ENCODE measurements at regions not wholly inside any gene's neighbourhood (a gene's known extent, or its start where the extent isn't known, plus 50 kb on each side); places are given as distances from the start of the nearest gene placed in this dataset.

DNA sequence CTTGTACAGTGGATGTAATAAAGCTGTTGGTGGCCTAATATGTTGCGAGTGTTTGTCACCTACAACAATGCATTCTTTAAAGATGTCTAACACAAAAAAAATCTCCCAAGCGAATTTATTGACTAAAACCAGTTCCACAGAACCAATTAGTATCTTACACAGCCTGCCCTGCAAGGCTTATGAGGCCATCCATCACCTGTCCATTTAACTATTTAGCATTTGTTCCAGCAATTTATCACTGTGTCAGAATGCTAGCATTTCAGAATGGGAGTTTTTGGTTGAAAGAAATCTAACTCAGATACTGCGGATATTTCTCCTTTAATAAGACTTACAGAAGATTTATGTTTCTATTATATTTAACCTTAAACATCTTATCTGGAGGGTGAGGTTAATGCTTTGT is 831.1 kb upstream of the PRMT6 start:
- TF ChIP-seq, protein P1, sequence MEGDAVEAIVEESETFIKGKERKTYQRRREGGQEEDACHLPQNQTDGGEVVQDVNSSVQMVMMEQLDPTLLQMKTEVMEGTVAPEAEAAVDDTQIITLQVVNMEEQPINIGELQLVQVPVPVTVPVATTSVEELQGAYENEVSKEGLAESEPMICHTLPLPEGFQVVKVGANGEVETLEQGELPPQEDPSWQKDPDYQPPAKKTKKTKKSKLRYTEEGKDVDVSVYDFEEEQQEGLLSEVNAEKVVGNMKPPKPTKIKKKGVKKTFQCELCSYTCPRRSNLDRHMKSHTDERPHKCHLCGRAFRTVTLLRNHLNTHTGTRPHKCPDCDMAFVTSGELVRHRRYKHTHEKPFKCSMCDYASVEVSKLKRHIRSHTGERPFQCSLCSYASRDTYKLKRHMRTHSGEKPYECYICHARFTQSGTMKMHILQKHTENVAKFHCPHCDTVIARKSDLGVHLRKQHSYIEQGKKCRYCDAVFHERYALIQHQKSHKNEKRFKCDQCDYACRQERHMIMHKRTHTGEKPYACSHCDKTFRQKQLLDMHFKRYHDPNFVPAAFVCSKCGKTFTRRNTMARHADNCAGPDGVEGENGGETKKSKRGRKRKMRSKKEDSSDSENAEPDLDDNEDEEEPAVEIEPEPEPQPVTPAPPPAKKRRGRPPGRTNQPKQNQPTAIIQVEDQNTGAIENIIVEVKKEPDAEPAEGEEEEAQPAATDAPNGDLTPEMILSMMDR (IDR thresholded peaks at IDR 0.05) = no peak
- TF ChIP-seq POLR2A (IDR thresholded peaks at IDR 0.05) = no peak
- no peak for TF ChIP-seq POLR2AphosphoS5 (IDR thresholded peaks at IDR 0.05)
